HG02885 (cell line): ENCODE measurements at regions not wholly inside any gene's neighbourhood (a gene's known extent, or its start where the extent isn't known, plus 50 kb on each side); places are given as distances from the start of the nearest gene placed in this dataset.
A peak's percentile ranks its signal among the peaks of the same experiment; 100 is the strongest.
"Not testable (repeated sequence)": the region's sequence is repeated elsewhere in the genome, so short reads cannot be mapped to it uniquely, and the experiment has no call there.

Experiments
- ATAC-seq: cut with Tn5 transposase; IDR thresholded peaks from one replicate; pipeline ENCODE4 v1.9.1; 2021; ENCODE audit warnings: mild to moderate bottlenecking; ENCODE audit not compliant: unreplicated experiment, poor library complexity

DNA sequence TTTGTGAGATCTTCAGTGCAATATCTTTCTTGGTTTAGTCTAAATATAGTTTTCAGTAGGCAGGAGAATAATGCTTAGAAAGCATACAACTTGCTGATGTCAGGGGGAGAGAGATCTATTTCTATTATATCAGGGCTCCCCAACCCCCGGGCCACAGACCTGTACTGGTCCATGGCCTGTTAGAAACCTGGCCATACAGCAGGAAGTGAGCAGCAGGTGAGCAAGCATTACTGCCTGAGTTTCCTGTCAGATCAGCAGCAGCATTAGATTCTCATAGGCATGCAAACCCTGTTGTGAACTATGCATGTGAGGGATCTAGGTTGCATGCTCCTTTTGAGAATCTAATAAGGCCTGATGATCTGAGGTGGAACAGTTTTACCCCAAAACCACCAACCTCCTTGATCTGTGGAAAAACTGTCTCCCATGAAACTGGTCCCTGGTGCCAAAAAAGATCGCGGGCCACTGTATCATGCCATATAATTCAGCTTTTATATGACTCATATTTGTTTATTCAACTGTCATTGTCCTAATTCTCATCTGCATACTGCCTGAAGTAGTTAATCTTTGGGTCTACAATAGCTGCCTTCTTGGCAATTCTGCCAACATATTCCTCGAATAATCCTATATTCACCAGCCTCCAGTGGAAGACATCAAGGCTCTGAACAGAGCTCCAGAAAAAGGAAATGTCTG lies 163.6 kb upstream of the DYRK2 start:
- ATAC-seq = peak; percentile 37

DNA sequence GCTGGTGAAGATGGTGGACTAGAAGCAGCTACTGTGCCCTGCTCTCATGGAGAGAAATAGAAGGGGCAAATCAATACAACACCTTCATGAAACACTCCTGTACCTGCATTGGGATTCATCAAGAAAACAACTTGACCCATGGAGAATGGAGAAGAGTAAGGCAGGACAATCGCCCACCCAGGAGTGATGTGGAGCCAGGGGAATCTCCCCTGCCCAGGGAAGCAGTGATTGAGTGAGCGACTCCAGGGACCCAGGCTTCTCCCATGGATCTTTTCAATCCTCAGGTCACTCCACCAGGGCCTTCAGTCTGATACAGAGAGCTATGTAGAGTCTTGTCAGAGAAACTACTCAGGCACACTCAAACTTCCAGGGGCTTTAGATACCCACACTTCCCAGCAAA lies 161.9 kb upstream of the DYRK2 start:
- no peak for ATAC-seq

DNA sequence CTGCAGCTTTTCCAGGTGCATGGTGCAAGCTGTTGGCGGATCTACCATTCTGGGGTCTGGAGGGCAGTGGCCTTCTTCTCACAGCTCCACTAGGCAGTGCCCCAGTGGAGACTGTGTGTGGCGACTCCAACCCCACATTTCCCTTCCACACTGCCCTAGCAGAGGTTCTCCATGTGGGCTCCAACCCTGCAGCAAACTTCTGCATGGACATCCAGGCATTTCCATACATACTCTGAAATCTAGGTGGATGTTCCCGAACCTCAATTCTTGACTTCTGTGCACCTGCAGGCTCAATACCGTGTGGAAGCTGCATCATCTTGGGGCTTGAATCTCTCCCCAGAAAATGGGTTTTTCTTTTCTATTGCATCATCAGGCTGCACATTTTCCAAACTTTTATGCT lies 160.2 kb upstream of the DYRK2 start:
- ATAC-seq = not testable (repeated sequence)

DNA sequence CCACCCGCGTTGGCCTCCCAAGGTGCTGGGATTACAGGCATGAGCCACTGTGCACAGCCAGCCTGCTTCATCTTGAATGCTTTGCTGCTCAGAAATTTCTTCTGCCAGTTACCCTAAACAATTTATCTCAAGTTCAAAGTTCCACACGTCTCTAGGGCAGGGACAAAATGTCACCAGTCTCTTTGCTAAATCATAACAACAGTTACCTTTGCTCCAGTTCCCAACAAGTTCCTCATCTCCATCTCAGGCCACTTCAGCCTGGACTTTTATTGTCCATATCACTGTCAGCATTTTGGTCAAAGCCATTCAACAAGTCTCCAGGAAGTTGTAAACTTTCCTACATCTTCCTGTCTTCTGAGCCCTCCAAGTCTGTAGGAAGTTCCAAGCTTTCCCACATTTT lies 159.5 kb upstream of the DYRK2 start:
- no peak for ATAC-seq

- no peak for ATAC-seq
These were observed 152.0 kb upstream of the DYRK2 start for GRCh38 chr12:67496581-67496980.

DNA sequence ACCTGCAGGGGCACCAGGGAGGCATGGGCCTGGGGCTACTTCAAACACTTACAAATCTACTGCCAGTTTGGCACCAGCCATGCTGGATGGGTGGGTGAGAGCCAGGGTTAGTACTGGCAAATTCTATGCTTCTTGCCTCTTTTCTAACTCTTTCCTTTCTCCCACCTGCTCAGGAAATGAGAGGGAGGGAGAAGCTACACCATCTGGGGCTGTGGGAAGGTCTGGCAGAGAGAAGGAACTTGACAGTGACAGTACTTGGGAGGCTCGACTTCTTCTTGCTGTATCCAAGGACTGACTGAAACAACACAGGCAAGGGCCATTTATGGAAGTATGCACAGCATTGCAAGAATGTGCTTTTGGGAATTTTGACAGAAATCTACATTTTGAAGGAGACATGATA lies 149.6 kb upstream of the DYRK2 start:
- ATAC-seq = no peak

GRCh38 chr12:67501362-67501761 lies 147.2 kb upstream of the DYRK2 start:
- ATAC-seq = no peak

- no peak for ATAC-seq
These were observed 144.5 kb upstream of the DYRK2 start for GRCh38 chr12:67504026-67504425.

- ATAC-seq = no peak
These were observed 141.8 kb upstream of the DYRK2 start for GRCh38 chr12:67506739-67507138.

- ATAC-seq = no peak
These were observed 139.7 kb upstream of the DYRK2 start for GRCh38 chr12:67508830-67509229.

- ATAC-seq = no peak
These were observed 138.7 kb upstream of the DYRK2 start for GRCh38 chr12:67509666-67510386.

GRCh38 chr12:67512061-67512460 lies 136.5 kb upstream of the DYRK2 start:
- no peak for ATAC-seq

GRCh38 chr12:67514502-67514901 lies 134.0 kb upstream of the DYRK2 start:
- ATAC-seq = no peak

DNA sequence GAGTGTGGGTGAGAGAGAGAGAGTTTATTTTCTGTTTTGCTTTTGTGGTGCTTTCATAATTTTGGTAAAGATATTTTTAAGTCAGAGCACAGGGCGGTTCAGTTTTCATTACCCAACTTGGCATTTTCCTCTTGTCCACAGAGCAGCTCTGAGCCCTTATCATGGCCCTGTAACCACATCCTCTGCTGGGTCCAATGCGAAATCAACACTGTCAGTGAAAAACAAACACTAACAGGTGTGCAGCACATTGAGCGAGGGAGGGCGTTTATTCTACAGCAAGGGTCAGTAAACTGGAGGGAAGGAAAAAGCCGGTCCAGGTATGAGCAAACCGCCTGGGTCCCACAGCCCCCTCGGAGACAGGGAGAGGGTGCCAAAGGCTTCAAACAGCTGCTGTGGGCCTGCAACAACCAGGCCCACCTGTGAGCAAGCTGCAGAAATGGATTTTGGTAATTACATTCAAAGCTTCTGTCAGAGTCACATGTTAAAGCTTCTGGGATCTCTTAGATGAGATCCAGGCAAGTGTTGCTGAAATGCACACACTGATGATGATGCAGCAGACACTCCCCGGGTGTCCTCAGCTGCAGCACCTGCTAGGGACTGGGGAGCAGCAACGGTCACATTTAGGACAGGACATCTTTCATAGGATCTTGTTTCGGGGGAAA lies 132.7 kb upstream of the DYRK2 start:
- peak; percentile 75 for ATAC-seq

DNA sequence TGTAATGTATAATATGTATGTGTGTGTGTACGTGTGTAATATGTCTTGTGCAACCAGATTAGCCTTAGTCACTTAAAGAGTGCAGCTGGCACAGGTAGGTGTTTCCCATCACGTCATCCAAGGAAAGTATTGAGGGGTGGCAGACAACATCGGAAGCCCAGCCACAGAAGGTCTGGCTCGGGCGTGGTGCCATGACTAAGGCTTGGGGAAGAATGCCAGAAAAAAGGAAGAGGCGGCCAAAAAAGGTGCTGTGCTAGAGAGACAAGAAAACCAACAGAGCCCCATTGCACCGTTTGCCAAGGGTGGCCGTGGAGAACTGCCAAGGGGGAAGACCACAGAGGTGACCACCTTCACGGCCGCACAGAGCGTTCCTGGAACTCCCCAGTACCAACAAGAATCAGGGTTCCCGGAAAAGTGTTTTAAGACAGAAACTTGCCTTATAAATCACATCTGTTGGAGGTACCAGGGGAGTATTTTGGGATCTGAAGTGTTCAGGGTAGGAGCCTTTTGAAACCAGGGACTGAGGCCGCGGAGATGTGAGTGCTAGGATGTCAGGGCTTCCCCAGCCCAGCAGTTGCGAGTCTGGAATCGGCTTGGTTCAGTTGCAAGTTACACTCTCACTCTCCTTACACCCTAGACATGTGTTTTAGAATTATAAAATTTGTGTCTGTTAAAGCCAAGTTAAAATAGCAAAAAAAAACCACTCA lies 131.2 kb upstream of the DYRK2 start:
- ATAC-seq = no peak

- ATAC-seq = no peak
These were observed 128.8 kb upstream of the DYRK2 start for GRCh38 chr12:67519484-67520433.

- no peak for ATAC-seq
These were observed 127.9 kb upstream of the DYRK2 start for GRCh38 chr12:67520606-67521005.

GRCh38 chr12:67522222-67522621 lies 126.3 kb upstream of the DYRK2 start:
- no peak for ATAC-seq

GRCh38 chr12:67523538-67523937 lies 125.0 kb upstream of the DYRK2 start:
- ATAC-seq = no peak
